ENCODE measurements at regions not wholly inside any gene's neighbourhood (a gene's known extent, or its start where the extent isn't known, plus 50 kb on each side); places are given as distances from the start of the nearest gene placed in this dataset.

DNA sequence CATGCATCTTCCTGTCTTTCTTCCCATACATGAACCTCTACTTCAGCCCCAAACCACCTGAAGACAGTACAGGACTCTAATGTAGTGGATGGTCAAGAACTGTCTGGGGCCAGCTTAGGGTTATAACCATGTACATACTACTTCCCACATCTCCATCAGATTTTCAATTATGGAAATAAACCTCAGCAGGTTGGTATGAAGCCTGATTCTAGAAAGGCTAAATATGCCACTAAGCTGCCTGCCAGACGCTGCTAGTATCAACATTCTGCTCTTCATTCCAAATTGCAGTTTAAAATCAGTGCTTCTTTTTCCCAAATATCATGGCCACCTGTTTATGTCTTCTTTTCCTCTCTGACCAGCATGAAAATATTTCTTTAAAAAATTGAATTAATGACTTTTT lies 99.2 kb upstream of the ID4 start:
- DNase-seq: no peak

- no peak for DNase-seq
Observed at GRCh38 chr6:19749722-19750121, 87.4 kb upstream of the ID4 start.

DNA sequence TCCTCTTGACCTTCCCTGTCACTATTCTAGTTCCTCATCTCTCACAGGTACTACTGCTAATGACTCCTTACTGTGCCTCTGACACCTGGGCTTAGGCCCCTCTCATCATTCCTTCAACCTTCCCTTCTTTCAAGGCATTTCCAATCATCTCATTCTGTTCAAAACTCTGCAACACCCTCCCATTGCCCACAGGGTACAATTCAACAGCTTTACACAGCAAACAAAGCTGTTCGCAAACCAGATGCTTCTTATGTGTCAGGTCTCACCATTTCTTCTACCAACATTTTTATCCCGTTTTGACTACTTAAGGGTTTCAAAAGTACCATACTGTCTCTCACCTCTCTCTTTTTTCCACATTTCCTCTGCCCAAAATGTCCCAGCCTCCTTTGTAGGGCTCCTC lies 84.4 kb upstream of the ID4 start:
- DNase-seq: no peak

DNA sequence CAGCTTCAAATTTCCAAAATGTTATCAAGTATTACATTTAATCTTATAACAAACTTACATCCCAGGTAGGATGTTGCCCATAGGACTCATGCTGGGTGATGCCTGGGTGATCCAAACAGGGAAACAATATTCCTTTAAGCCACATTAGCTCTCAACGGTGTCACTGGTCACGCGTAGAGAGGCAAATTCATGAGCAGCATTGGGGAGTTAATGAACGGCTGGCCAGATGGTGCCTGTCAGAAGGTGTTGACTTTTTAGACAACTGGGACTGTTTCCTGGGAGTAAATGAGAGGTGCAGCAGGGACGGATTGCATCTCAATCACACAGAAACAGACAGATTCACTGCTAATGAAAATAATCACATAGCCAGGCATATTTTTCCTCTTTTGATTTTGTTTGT lies 83.3 kb upstream of the ID4 start:
- peak; percentile 83 for DNase-seq

GRCh38 chr6:19754686-19755085 lies 82.5 kb upstream of the ID4 start:
- DNase-seq: no peak

- DNase-seq: no peak
Observed at GRCh38 chr6:19755181-19755580, 82.0 kb upstream of the ID4 start.

DNA sequence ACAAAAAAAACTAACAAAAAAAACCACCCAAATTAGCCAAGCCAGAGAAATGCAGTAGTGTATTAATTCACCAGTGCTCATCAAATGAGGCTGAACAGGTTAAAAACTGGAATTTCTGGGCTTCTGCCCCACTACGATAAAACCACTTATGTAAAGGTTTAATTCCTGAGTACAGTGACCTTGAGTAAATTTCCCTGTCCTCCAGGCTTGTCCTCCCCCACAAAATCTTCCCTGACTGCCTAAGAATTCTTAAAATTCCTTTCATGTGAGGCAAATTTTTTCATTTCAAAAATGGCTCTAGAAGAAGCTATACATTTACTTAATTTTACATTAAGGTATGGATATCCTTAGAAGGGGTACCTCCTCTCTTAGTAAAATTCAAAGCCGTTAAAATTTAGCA lies 80.1 kb upstream of the ID4 start:
- peak; percentile 52 for DNase-seq

- DNase-seq: no peak
Observed at GRCh38 chr6:19759117-19759880, 77.9 kb upstream of the ID4 start.

GRCh38 chr6:19761121-19761520 lies 76.0 kb upstream of the ID4 start:
- no peak for DNase-seq

GRCh38 chr6:19771753-19772336 lies 65.3 kb upstream of the ID4 start:
- DNase-seq: no peak

DNA sequence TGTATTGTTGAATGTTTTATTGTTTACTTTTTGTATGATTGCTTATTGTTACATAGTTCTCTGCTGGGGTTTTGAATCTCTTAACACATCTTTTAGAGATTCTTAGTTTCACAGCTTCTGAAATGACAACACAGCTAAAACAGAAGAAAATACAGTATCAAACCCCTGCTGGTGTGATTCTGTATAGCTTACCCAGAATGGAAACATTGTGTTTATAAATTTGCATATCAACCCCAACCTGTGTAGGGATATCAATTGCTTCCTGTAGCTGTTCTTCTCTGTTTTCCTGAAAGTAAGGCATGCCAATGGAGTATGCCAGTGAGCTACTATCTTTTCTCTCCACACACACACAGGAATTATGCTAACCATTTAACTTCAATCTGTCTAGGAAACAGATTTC lies 64.3 kb upstream of the ID4 start:
- DNase-seq: no peak

DNA sequence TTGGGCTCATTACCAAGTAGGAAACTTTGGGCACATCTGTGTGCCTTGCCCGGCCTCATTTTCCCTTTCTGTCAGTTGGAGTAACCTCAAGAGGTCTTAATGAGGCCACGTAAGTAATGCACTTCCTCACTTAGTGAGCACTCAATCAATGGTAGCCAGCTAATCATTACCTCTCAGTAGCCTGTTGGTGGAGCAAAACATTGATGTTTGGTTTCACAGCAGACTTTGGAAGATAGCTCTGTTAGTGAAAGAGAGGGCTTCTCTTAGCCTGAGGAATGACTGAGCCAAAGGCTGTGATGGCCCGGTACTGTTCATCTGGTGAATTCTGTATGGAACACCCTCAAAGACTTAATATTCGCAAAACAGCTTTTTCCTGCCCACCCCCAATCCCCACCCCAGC lies 55.9 kb upstream of the ID4 start:
- DNase-seq: no peak

- no peak for DNase-seq
Observed at GRCh38 chr6:19782588-19782987, 54.6 kb upstream of the ID4 start.

Measured in renal pelvis (tissue), 1 donor.